Colonic mucosa (tissue), 4 donors: ENCODE measurements at regions not wholly inside any gene's neighbourhood (a gene's known extent, or its start where the extent isn't known, plus 50 kb on each side); places are given as distances from the start of the nearest gene placed in this dataset.

Experiments used
- DNase-seq: peaks from one replicate; pipeline ENCODE4 v3.0.0-alpha.2; 2020
- H3K27ac ChIP-seq: fragments of 200-600 bp; one replicate; pipeline ENCODE4 v1.8.0; 2021
- H3K27me3 ChIP-seq: fragments of 200-600 bp; one replicate; pipeline ENCODE4 v1.8.0; 2021
- H3K36me3 ChIP-seq: fragments of 200-600 bp; one replicate; pipeline ENCODE4 v1.8.0; 2021
- H3K4me1 ChIP-seq: fragments of 200-600 bp; one replicate; pipeline ENCODE4 v1.8.0; 2021; ENCODE audit warnings: mild to moderate bottlenecking
- H3K4me3 ChIP-seq: fragments of 200-600 bp; one replicate; pipeline ENCODE4 v1.8.0; 2021
- H3K9ac ChIP-seq, 2 donors: one replicate each; pipeline ENCODE4 v1.7.0; 2013; ENCODE audit warnings: control low read depth in 2 of 2, low read depth in 2 of 2, low read length in 2 of 2
- H3K9me3 ChIP-seq: fragments of 200-600 bp; one replicate; pipeline ENCODE4 v1.8.0; 2021
- CTCF ChIP-seq: fragments of 200-600 bp; IDR thresholded peaks from one replicate; pipeline ENCODE4 v1.8.0; 2022; ENCODE audit warnings: antibody characterized with exemption, mild to moderate bottlenecking
- intact Hi-C: fragments of 100-400 bp; cut with DNase I; formaldehyde crosslinking; loops from one replicate; pipeline ENCODE4 v1.14.1; 2022
- donor health status: healthy.
- donor health status: DM: no; HTN: no; CAD: no.
- donor health status: DM: no; HTN: no; CAD: no.

- intact Hi-C loops: no loop called here
- Histone ChIP-seq H3K27ac (no peak overlapping the region), H3K4me3 (no peak overlapping the region), H3K4me1 (no peaks in the 10 kb centered on the region), H3K27me3 (no peaks in the 10 kb centered on the region), H3K9me3 (no peaks in the 10 kb centered on the region), H3K36me3 (no peaks in the 10 kb centered on the region), H3K9ac (no peak overlapping the region)
- TF ChIP-seq CTCF: peak; percentile 82
- peak; percentile 71 for DNase-seq
Observed at GRCh38 chr5:126339215-126339805, 83.9 kb upstream of the GRAMD2B start.

- no peaks in the 10 kb centered on the region for H3K4me1 ChIP-seq
- no peaks in the 10 kb centered on the region for H3K9me3 ChIP-seq
- H3K9ac ChIP-seq: no peak overlapping the region
- no peak for DNase-seq
- TF ChIP-seq CTCF: no peak
- no peak overlapping the region for H3K4me3 ChIP-seq
- H3K27me3 ChIP-seq: no peaks in the 10 kb centered on the region
- intact Hi-C loops: loop anchor here (5.0 kb wide), 1 partner anchor 255 kb away; the partner anchor contains the start of gene ALDH7A1
- H3K27ac ChIP-seq: no peak overlapping the region
- H3K36me3 ChIP-seq: no peaks in the 10 kb centered on the region
Observed at GRCh38 chr5:126341906-126342630, 81.1 kb upstream of the GRAMD2B start.

- no peaks in the 10 kb centered on the region for H3K9me3 ChIP-seq
- H3K9ac ChIP-seq: no peak overlapping the region
- no peaks in the 10 kb centered on the region for H3K4me1 ChIP-seq
- DNase-seq: no peak
- TF ChIP-seq CTCF: no peak
- no peaks in the 10 kb centered on the region for H3K27me3 ChIP-seq
- no peak overlapping the region for H3K4me3 ChIP-seq
- no peaks in the 10 kb centered on the region for H3K36me3 ChIP-seq
- no peak overlapping the region for H3K27ac ChIP-seq
- intact Hi-C loops: no loop called here
Observed at GRCh38 chr5:126348855-126349635, 74.2 kb upstream of the GRAMD2B start.

GRCh38 chr5:126351153-126351552, 72.1 kb upstream of the GRAMD2B start:
- no peak overlapping the region for H3K27ac ChIP-seq
- no peak for DNase-seq
- H3K9me3 ChIP-seq: no peaks in the 10 kb centered on the region
- TF ChIP-seq CTCF: no peak
- intact Hi-C loops: no loop called here
- no peaks in the 10 kb centered on the region for H3K4me1 ChIP-seq
- no peak overlapping the region for H3K4me3 ChIP-seq
- no peaks in the 10 kb centered on the region for H3K36me3 ChIP-seq
- H3K9ac ChIP-seq: no peak overlapping the region
- no peaks in the 10 kb centered on the region for H3K27me3 ChIP-seq

GRCh38 chr5:126354012-126354857, 69.0 kb upstream of the GRAMD2B start:
- no peaks in the 10 kb centered on the region for H3K9me3 ChIP-seq
- H3K27ac ChIP-seq: peak overlapping the region; percentile 4
- H3K9ac ChIP-seq: peak overlapping the region in 1 of 2 donors; percentile 54
- H3K4me1 ChIP-seq: no peaks in the 10 kb centered on the region
- DNase-seq: no peak
- H3K27me3 ChIP-seq: no peaks in the 10 kb centered on the region
- H3K36me3 ChIP-seq: no peaks in the 10 kb centered on the region
- H3K4me3 ChIP-seq: no peak overlapping the region
- intact Hi-C loops: no loop called here
- TF ChIP-seq CTCF: peak; percentile 53
